ENCODE measurements at regions not wholly inside any gene's neighbourhood (a gene's known extent, or its start where the extent isn't known, plus 50 kb on each side); places are given as distances from the start of the nearest gene placed in this dataset.
"Not testable (repeated sequence)": the region's sequence is repeated elsewhere in the genome, so short reads cannot be mapped to it uniquely, and the experiment has no call there.

DNA sequence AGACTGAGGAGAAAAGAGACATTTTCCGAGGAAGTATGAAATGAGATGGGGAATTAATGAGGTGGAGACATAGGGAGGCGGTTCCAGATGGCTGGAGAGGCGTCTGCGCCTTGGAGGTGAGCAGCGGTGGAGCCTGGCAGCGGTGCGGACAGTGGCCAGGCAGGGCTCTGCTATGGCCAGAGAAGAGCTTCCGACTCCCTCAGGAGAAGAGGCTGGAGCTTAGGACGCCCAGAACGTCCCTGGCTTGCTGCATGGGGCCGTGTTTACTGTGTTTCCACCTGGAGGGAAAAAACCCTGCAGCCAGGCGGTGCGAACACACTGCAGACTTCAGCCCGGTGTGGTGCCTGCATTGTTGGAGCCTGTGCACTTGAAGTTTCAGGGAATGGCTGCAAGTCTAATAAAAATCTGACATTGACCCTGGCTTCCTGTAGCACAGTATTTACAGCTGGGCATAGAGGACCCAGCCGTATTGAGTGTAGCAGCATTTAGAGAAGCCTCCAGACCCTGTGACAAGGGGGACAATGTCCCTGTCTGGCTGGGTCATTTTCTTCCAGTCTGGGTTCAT is 447.1 kb upstream of the MKI67 start:
- no peak for DNase-seq

GRCh38 chr10:128573986-128574385 is 447.8 kb upstream of the MKI67 start:
- no peak for DNase-seq

DNA sequence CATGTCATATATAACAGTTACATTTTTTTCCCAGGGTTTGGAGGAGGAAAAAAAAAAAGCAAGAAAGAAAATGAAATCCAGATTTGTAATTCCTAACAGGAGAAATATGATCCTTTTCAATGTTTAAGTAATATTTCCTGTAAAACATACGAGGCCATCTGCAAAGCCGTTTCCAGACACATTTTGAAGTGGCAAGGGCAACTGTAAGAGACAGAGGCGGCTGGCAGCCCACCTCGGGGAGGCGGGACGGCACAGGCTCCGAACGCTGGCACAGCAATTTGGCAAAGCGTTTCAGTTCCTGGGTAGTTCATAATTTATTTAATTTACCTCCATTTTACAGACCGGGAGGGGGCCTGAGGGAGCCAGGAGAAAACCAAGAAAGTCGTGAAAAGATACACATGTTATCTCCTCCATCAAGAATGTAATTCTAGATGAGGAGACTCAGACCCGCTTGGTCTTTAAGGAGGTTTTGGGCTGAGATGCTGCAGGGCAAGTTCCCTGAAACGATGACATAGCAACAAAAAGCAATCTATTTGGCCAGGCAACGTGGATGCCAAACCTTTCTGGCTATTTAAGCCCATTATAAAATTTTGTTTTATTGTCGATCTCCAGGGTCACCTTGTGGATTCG is 448.5 kb upstream of the MKI67 start:
- DNase-seq: no peak

DNA sequence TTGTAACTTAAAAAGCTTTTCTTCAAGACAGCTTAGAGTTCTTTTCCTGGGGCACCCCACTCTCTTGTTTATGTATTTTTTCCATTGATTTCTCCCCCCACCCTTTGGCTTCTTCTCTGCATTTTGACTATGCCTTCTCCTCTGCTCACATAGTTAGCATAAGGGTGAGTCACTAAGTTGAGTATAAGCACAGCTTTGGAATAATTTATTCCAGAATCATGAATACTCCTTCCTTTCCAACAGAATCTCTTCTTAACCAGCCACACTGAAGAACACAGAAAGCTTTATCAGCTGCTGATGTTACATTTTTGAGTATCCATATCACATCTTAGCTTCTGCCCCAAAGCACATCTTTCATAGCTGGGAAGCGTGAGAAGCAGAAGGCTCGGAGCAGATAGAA is 449.5 kb upstream of the MKI67 start:
- DNase-seq: no peak

- no peak for DNase-seq
Measured at GRCh38 chr10:128576336-128576735, 450.1 kb upstream of the MKI67 start.

DNA sequence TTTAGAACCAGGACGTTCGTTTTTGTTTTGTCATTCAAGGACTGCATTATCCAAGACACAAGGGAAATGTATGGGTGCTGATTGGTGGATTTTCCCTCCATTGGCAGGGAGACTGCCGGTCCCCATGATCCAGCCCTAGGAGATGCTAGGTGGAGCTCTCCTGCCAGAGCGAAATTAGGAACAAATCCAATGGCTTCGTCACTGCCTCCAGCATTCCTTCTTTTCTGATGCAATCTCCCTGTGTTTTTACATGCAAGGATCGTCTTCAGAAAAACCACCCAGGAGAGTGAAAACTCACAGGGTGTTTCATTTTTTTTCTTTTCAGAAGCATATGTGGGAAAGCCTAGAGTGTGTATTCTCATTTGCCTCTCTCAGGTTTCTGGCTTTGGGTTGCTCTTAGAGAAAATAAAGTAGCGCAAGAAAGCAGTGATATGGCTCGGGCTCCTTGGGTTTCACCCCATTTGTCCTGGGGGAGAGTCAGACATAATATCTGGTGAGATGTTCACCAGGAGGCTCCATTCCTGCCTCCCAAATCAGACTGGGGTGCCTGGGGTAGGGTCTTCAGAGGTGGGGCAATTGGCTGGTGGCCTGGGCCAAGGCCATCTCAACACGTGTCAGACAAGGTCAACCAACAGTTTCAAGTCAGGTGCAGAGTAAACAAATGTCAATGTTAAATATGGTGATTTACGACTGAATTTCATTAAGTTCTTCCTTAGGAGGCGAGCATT is 450.9 kb upstream of the MKI67 start:
- no peak for DNase-seq

GRCh38 chr10:128577958-128578750 is 451.9 kb upstream of the MKI67 start:
- no peak for DNase-seq

DNA sequence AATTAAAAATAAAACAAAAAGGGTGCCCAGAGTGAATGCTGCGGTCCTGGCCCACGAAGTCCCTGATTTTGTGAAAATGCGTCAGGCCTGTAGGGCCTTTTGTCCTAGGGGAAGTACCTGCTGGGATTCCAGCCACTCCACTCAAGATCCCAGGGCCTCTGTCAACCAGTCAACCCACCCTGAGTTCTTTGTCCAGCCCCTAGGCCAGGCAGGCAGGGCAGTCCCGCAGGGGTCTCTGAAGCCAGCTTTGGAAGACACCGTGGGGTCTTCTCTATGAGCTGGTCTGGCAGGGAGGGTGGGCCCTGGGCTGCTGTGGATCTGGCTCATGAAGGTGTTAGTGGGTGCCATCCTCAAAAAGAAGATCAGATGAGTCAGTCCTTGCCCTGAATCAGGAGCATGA is 452.5 kb upstream of the MKI67 start:
- no peak for DNase-seq

- DNase-seq: no peak
Measured at GRCh38 chr10:128579280-128579865, 453.1 kb upstream of the MKI67 start.

GRCh38 chr10:128579901-128580300 is 453.7 kb upstream of the MKI67 start:
- DNase-seq: no peak

DNA sequence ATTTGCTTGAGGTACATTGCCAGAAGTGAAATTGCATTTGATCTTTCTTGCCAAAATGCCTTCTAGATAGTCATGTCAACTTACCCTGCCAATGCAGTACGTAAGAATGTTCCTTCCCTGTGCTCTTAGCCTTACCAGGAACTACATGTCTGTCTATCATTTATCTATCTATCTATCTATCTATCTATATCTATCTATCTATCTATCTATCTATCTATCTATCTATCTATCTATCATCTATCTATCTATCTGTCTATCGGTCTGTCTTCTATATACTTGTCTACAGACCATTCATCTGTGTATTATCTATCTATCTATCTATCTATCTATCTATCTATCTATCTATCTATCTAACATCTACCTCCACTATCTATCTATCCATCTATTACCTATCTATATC is 456.9 kb upstream of the MKI67 start:
- DNase-seq: not testable (repeated sequence)

DNA sequence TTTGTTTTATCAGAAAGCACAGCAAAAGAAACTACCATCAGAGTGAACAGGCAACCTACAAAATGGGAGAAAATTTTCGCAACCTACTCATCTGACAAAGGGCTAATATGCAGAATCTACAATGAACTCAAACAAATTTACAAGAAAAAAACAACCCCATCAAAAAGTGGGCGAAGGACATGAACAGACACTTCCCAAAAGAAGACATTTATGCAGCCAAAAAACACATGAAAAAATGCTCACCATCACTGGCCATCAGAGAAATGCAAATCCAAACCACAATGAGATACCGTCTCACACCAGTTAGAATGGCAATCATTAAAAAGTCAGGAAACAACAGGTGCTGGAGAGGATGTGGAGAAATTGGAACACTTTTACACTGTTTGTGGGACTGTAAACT is 460.4 kb upstream of the MKI67 start:
- DNase-seq: not testable (repeated sequence)

- no peak for DNase-seq
Measured at GRCh38 chr10:128587689-128588088, 461.5 kb upstream of the MKI67 start.

- no peak for DNase-seq
Measured at GRCh38 chr10:128588402-128588801, 462.2 kb upstream of the MKI67 start.

GRCh38 chr10:128594688-128595087 is 468.5 kb upstream of the MKI67 start:
- DNase-seq: no peak

- no peak for DNase-seq
Measured at GRCh38 chr10:128596906-128597305, 470.7 kb upstream of the MKI67 start.

GRCh38 chr10:128599030-128599429 is 472.8 kb upstream of the MKI67 start:
- no peak for DNase-seq

- no peak for DNase-seq
Measured at GRCh38 chr10:128599538-128599937, 473.3 kb upstream of the MKI67 start.

DNA sequence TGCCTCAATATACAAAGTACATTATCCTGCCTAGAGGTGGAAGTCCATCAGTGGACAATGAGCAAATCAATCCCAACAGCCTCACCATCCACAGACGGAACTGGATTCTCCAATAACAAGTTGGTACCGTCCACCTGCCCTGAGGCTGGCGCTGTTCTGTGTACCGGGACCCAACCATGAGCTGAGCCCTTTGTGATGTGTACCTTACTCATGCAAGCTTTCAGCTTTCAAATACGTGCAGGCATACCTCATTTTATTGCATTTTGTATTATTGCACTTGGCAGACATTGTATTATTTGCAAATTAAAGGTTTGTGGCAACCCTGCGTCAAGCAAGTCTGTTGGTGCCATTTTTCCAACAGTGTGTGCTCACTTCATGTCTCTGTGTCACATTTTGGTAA is 476.0 kb upstream of the MKI67 start:
- DNase-seq: no peak

GRCh38 chr10:128604025-128604424 is 477.8 kb upstream of the MKI67 start:
- DNase-seq: no peak

DNA sequence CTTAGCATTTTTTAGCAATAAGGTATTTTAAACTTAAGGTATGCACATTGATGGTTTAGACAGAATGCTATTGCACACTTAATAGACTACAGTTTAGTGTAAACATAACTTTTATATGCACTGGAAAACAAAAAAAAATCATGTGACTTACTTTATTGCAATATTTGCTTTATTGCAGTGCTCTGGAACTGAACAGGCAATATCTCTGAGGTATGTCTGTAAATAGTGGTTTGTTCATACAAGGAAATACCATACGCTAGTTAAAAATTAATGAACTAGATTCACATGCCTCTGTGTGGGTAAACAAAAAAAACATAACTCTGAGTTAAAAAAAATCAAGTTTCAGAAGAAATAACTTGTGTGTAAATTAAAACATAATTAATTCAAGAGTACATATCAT is 479.0 kb upstream of the MKI67 start:
- DNase-seq: no peak

DNA sequence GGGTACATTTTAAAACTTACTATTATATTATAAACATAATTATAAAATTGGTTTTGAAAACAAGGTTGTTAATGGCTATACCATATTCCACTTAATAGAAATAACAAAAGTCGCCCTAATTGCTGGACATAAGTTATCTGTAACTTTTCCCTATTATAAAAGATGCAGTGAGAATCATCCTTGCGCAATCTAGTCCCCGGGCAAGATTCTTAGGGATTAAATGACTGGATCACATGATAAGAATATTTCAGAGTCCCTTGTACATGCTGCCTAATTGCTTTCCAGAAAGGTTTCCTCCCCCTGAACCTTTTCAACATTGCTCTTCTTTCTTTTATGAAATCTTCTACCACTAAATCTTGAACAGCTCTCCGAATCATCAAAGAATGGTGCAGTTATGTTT is 479.8 kb upstream of the MKI67 start:
- no peak for DNase-seq

All from anterior cingulate cortex (tissue), 58 donors.